ENCODE measurements at regions not wholly inside any gene's neighbourhood (a gene's known extent, or its start where the extent isn't known, plus 50 kb on each side); places are given as distances from the start of the nearest gene placed in this dataset.

DNA sequence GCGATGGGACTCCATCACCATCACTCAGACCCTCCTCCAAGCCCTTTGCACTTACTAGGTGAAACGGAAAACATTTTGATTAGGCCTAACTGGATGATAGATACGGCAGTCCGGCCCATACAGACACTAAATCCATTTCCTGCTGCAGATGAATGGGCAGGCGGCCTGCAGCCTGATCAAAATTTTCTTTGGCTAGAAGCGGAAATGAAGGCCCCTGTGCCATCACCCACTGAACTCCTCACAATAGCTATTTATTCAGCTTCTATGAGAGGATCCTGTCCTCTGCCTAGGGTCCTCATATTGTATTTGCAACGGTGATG lies 200.5 kb downstream of the OMA1 start:
- DNase-seq (no peak), FAIRE-seq (no peak)
- no peaks in the 10 kb centered on the region for H3K9me3 ChIP-seq (ENCODE audit: control insufficient read depth in 2 of 3, insufficient read depth in 1 of 3, low read length in 3 of 3)
- no peak overlapping the region for H3K4me3 ChIP-seq (ENCODE audit: low read length in 3 of 3)
- no peak overlapping the region for H3K9ac ChIP-seq (ENCODE audit: low read length in 3 of 3)
- TF ChIP-seq CTCF (IDR thresholded peaks at IDR 0.05; ENCODE audit: borderline replicate concordance, extremely low read depth, insufficient read depth), result no peak
- H3K27ac ChIP-seq (ENCODE audit: low read depth in 2 of 2, low read length in 2 of 2), result no peak overlapping the region
- no peaks in the 10 kb centered on the region for H3K36me3 ChIP-seq (ENCODE audit: control insufficient read depth in 2 of 3, insufficient read depth in 3 of 3, low read length in 3 of 3)
- intact Hi-C loops (cut with DNase I), result no loop called here
- H3K4me1 ChIP-seq (ENCODE audit: control insufficient read depth in 2 of 3, insufficient read depth in 2 of 3, low read depth in 1 of 3, low read length in 3 of 3), result no peaks in the 10 kb centered on the region
- no peaks in the 10 kb centered on the region for H3K27me3 ChIP-seq (ENCODE audit: control insufficient read depth, insufficient read depth, low read length)

- Histone ChIP-seq H3K27me3 (ENCODE audit: control insufficient read depth, insufficient read depth, low read length) (no peaks in the 10 kb centered on the region), H3K9me3 (ENCODE audit: control insufficient read depth in 2 of 3, insufficient read depth in 1 of 3, low read length in 3 of 3) (no peaks in the 10 kb centered on the region), H3K27ac (ENCODE audit: low read depth in 2 of 2, low read length in 2 of 2) (no peak overlapping the region), H3K4me3 (ENCODE audit: low read length in 3 of 3) (no peak overlapping the region), H3K36me3 (ENCODE audit: control insufficient read depth in 2 of 3, insufficient read depth in 3 of 3, low read length in 3 of 3) (no peaks in the 10 kb centered on the region), H3K4me1 (ENCODE audit: control insufficient read depth in 2 of 3, insufficient read depth in 2 of 3, low read depth in 1 of 3, low read length in 3 of 3) (no peaks in the 10 kb centered on the region), H3K9ac (ENCODE audit: low read length in 3 of 3) (no peak overlapping the region)
- DNase-seq, result no peak
- intact Hi-C loops (cut with DNase I), result no loop called here
- TF ChIP-seq CTCF (IDR thresholded peaks at IDR 0.05; ENCODE audit: borderline replicate concordance, extremely low read depth, insufficient read depth), result no peak
- no peak for FAIRE-seq
Observed at GRCh38 chr1:58345215-58346035, 201.1 kb downstream of the OMA1 start.

- H3K36me3 ChIP-seq (ENCODE audit: control insufficient read depth in 2 of 3, insufficient read depth in 3 of 3, low read length in 3 of 3), result no peaks in the 10 kb centered on the region
- intact Hi-C loops (cut with DNase I), result no loop called here
- H3K9ac ChIP-seq (ENCODE audit: low read length in 3 of 3), result no peak overlapping the region
- TF ChIP-seq CTCF (IDR thresholded peaks at IDR 0.05; ENCODE audit: borderline replicate concordance, extremely low read depth, insufficient read depth), result no peak
- H3K27me3 ChIP-seq (ENCODE audit: control insufficient read depth, insufficient read depth, low read length), result no peaks in the 10 kb centered on the region
- no peaks in the 10 kb centered on the region for H3K9me3 ChIP-seq (ENCODE audit: control insufficient read depth in 2 of 3, insufficient read depth in 1 of 3, low read length in 3 of 3)
- no peak for FAIRE-seq
- no peak overlapping the region for H3K4me3 ChIP-seq (ENCODE audit: low read length in 3 of 3)
- DNase-seq, result no peak
- H3K27ac ChIP-seq (ENCODE audit: low read depth in 2 of 2, low read length in 2 of 2), result no peak overlapping the region
- no peaks in the 10 kb centered on the region for H3K4me1 ChIP-seq (ENCODE audit: control insufficient read depth in 2 of 3, insufficient read depth in 2 of 3, low read depth in 1 of 3, low read length in 3 of 3)
Observed at GRCh38 chr1:58340185-58340584, 206.3 kb downstream of the OMA1 start.

DNA sequence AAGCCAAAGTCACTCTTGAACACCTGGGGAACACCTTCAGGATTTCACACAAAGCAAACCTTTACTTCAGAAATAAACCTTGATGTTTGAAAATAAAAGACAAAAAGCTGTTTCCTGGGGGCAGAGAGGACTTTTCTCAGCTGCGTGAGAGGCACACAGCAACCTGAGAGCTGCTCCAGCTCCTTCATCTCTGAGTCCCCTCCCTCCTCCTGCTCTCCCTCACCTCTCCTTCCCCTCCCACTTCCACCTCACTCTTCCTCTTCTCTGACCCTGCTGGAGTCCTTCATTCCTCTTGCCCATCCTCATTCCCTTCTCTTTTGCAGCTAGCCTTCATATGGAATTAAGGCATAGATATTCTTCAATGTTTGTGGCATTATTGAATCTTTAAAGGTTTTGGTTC lies 208.4 kb downstream of the OMA1 start:
- no peak for FAIRE-seq
- Histone ChIP-seq H3K9me3 (ENCODE audit: control insufficient read depth in 2 of 3, insufficient read depth in 1 of 3, low read length in 3 of 3) (no peaks in the 10 kb centered on the region), H3K9ac (ENCODE audit: low read length in 3 of 3) (no peak overlapping the region), H3K4me1 (ENCODE audit: control insufficient read depth in 2 of 3, insufficient read depth in 2 of 3, low read depth in 1 of 3, low read length in 3 of 3) (no peaks in the 10 kb centered on the region), H3K27me3 (ENCODE audit: control insufficient read depth, insufficient read depth, low read length) (no peaks in the 10 kb centered on the region), H3K4me3 (ENCODE audit: low read length in 3 of 3) (no peak overlapping the region), H3K36me3 (ENCODE audit: control insufficient read depth in 2 of 3, insufficient read depth in 3 of 3, low read length in 3 of 3) (no peaks in the 10 kb centered on the region), H3K27ac (ENCODE audit: low read depth in 2 of 2, low read length in 2 of 2) (no peak overlapping the region)
- intact Hi-C loops (cut with DNase I), result no loop called here
- no peak for TF ChIP-seq CTCF (IDR thresholded peaks at IDR 0.05; ENCODE audit: borderline replicate concordance, extremely low read depth, insufficient read depth)
- DNase-seq, result no peak
